Activated CD4-positive, alpha-beta T cell treated with anti-CD3 and anti-CD28 coated beads, Interleukin-10, Interleukin-2, amounts not matched to agents 100 ng/mL and 50 ng/mL, durations not matched to agents 16 hours and 8 hours (primary cell): ENCODE measurements at regions not wholly inside any gene's neighbourhood (a gene's known extent, or its start where the extent isn't known, plus 50 kb on each side); places are given as distances from the start of the nearest gene placed in this dataset.
"Not testable (repeated sequence)": the region's sequence is repeated elsewhere in the genome, so short reads cannot be mapped to it uniquely, and the experiment has no call there.

ENCODE experiments used
- DNase-seq: peaks from one replicate; pipeline ENCODE4 v3.0.0-alpha.2; 2020

GRCh38 chr21:17250778-17251241, 262.0 kb upstream of the CXADR start:
- DNase-seq = no peak

GRCh38 chr21:17257784-17258183, 255.1 kb upstream of the CXADR start:
- DNase-seq = no peak

DNA sequence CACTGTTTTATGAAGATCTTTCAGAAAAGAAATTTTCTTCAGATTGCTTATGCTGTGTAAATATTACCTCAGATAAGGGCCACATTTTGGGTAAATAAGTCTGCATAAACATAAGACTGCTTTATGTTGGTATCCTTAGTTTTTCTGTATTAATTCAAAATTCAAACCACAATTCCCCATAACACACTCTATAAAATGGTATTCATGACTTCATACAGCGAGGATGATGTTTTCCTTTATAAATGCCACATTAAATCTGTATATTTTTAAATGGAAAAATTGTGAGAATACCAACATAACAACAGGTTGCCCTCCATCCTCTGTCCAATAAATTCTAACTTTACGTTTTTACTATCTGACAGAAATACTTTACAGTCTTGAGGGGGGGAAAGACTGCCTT, 248.7 kb upstream of the CXADR start:
- no peak for DNase-seq

- DNase-seq = no peak
Measured at GRCh38 chr21:17269760-17270159, 243.1 kb upstream of the CXADR start.

- no peak for DNase-seq
Measured at GRCh38 chr21:17270229-17270628, 242.6 kb upstream of the CXADR start.

- no peak for DNase-seq
Measured at GRCh38 chr21:17279663-17280062, 233.2 kb upstream of the CXADR start.

DNA sequence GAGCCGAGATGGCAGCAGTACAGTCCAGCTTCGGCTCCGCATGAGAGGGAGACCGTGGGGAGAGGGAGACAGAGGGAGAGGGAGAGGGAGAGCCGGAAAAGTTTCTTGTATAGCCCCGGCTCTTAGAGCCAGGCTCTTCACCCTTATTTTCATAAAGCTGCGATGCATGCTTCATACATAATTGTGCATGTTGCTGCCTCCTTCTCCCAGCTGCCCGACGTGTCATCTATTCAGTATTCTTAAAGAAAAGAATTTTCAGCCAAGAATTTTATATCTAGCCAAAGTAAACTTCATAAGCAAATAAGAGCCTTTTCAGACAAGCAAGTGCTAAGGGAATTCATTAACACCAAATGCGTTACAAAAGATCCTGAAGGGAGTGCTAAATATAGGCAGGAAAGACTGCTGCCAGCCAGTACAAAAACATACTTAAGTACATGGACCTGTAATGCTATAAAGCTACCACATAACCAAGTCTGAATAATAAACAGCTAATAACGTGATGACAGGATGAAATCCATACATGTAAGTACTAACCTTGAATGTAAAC, 219.8 kb upstream of the CXADR start:
- not testable (repeated sequence) for DNase-seq

- DNase-seq = no peak
Measured at GRCh38 chr21:17295997-17296396, 216.8 kb upstream of the CXADR start.

DNA sequence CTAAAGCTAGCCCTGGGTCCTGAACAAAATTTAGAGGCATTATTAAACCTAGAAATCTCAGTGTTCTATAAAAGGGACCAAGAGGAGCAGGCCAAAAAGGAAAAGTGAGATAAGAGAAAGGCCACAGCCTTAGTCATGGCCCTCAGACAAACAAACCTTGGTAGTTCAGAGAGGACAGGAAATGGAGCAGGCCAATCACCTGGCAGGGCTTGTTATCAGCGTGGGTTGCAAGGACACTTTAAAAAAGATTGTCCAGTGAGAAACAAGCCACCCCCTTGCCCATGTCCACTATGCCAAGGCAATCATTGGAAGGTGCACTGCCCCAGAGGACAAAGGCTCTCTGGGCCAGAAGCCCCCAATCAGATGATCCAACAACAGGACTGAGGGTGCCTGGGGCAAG, 213.3 kb upstream of the CXADR start:
- not testable (repeated sequence) for DNase-seq

DNA sequence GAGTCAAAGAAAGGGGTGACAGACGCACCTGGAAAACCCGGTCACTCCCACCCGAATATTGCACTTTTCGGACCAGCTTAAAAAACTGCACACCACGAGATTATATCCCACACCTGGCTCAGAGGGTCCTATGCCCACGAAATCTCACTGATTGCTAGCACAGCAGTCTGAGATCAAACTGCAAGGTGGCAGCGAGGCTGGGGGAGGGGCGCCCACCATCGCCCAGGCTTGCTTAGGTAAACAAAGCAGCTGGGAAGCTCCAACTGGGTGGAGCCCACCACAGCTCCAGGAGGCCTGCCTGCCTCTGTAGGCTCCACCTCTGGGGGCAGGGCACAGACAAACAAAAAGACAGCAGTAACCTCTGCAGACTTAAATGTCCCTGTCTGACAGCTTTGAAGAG, 185.1 kb upstream of the CXADR start:
- DNase-seq = not testable (repeated sequence)

GRCh38 chr21:17334484-17334883, 178.4 kb upstream of the CXADR start:
- no peak for DNase-seq

DNA sequence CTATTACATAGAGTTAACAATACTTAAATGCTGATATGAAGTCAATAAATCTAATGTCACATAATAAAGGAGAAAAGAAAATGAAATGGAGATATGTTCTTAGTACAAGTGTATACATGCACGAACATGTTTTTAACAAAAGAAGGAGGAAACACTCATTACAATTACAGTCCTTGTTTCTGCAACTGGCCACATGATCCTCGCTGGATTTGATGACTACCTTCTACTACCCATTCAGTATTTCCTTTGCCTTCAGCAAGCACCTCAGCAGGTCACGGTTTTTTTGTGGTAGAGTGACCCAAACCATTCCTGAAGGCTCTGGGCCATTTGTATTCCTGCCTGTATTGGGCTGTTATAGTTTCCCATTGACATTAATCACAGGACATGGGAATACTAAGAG, 172.8 kb upstream of the CXADR start:
- DNase-seq = no peak

DNA sequence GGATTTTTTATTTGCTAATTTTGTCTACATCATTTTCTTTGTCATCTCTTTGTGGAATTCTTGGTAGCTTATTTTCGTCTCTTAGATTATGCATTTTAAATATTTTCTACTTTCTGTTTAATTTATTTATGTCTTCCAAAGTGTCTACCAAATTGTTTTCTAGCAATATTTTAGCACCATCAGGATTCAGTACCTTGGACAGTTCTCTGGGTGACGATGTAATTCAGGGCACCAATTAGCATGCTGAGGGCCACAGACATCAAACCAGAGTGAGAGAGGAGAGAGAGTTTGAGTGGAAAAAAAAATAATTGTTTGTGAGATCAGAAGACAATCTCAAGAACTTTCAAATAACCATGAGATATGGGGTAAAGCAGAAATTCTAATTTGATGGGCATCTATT, 169.8 kb upstream of the CXADR start:
- no peak for DNase-seq

DNA sequence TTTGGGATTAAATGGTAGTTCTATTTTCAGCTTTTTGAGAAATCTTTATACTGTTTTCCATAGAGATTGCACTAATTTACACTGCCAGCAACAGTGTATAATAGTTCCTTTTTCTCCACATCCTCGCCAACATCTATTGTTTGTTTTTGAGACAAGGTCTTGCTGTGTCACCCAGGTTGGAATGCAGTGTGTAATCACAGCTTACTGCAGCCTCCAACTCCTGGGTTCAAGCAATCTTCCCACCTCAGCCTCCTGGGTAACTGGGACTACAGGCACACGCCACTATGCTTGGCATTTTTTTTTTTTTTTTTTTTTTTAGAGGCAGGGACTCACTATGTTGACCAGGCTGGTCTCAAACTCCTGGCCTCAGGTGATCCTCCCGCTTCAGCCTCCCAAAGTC, 164.5 kb upstream of the CXADR start:
- no peak for DNase-seq

GRCh38 chr21:17348849-17349248, 164.0 kb upstream of the CXADR start:
- DNase-seq = no peak

GRCh38 chr21:17351766-17352165, 161.1 kb upstream of the CXADR start:
- DNase-seq = no peak

- no peak for DNase-seq
Measured at GRCh38 chr21:17352996-17353655, 159.7 kb upstream of the CXADR start.

DNA sequence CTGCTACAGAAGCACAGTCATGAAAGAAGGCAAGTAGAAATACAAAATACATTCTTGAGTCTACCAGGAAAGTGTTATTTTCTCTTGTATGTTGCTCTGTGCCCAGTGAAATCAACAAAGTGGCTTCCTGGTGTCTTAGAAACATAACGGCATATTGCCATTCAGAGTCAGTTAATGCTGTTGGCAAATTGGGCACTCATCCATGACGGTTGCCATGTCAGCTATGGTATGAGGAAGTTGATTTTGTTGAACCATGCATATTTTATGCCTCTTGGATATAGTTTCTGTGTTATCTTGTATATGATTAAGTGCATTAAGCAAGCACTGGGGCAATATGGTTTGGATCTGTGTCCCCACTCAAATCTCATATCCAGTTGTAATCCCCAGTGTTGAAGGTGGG, 153.1 kb upstream of the CXADR start:
- no peak for DNase-seq

DNA sequence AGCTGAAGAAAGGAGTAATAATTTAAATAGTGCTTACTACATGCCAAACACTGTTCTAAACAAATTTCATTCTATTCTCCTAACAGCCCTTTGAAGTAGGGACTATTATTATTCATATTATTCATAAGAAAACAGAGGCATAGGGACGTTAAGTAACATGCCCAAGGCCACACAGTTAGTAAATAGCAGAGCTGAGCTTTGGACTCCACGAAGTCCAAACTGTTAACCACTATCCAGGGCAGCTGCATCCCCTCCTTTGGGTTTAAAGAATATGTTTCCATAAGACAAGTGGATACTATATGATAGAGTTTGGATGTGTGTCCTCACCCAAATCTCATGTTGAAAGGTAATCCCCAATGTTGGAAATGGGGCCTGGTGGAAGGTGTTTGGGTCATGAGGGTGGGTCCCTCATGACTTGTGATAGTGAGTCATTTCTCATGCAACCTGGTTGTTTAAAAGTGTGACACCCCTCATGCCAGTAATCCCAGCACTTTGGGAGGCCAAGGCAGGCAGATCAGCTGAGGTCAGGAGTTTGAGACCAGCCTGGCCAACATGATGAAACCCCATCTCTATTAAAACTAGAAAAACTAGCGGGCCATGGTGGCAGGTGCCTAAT, 144.0 kb upstream of the CXADR start:
- DNase-seq = no peak

GRCh38 chr21:17370263-17370662, 142.6 kb upstream of the CXADR start:
- DNase-seq = no peak

DNA sequence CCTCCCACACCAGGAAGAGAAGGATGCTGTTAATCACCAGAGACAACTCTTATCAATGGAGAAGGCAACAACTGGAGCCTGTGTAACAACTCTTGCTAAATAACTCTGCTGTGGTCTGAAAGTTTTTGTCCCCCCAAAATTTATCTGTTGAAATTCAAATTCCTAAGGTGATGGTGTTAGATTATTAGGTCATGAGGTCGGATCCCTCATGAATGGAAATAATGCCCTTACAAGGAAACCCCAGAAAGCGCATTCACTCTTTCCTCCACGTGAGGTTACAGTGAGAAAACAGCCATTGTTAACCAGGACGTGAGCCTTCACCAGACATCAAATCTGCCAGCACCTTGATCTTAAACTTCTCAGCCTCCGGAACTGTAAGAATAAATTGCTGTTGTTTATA, 141.9 kb upstream of the CXADR start:
- DNase-seq = no peak

- DNase-seq = no peak
Measured at GRCh38 chr21:17371450-17371849, 141.4 kb upstream of the CXADR start.

DNA sequence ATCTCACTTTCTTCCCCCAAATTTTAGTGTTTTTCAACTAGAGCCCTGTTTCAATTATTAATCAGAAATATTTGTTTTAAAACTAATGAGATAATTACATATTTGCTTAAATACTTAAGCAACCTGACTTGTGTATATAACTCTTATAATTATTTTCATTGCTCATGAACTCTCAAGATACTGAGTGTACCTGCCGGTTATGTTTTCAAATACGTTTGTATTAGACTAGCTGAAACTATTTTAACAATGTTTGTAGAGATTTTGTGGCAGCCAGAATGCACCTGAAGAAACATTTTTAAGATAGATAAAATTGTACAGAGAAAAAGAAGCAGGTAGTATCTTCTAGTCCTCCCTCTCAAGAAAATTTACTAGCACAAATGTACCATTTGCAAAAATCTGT, 140.6 kb upstream of the CXADR start:
- DNase-seq = no peak

DNA sequence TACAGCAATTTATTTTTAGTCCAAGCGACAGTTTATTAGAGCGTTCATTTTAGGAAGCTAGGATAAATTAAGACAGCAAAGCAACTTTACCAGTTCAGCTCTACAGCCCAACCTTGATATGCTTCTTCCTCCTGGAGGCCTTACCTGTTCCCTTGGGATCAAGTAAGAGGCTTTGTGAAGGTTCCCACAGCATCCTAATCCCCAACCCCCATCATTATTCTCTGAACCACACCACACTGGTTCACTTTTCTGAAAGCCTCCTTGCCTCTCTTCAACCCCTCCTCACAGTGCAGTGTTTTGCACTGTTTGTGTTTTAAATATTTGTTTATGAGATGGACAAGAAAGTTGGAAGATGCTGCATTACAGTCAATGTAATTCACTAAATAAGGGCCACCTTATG, 126.3 kb upstream of the CXADR start:
- DNase-seq = no peak
